ENCODE measurements at regions not wholly inside any gene's neighbourhood (a gene's known extent, or its start where the extent isn't known, plus 50 kb on each side); places are given as distances from the start of the nearest gene placed in this dataset.

- no peak overlapping the region for H3K9ac ChIP-seq (ENCODE audit: low read depth, low read length)
These were observed 335.1 kb downstream of the DUSP6 start for GRCh38 chr12:89016970-89017778.

GRCh38 chr12:89015419-89015818, 336.9 kb downstream of the DUSP6 start:
- Histone ChIP-seq H3K27ac (ENCODE audit: low read depth, low read length) (no peak overlapping the region), H3K9ac (ENCODE audit: low read depth, low read length) (no peak overlapping the region), H3K9me3 (ENCODE audit: control insufficient read depth, insufficient read depth, low read length) (no peaks in the 10 kb centered on the region), H3K27me3 (ENCODE audit: control insufficient read depth, insufficient read depth, low read length) (no peaks in the 10 kb centered on the region), H3K4me1 (ENCODE audit: control insufficient read depth, insufficient read depth, low read length) (0 out of 2 replicates have a peak, but pooled peaks cover 4% of the 10 kb centered on the region), H3K36me3 (ENCODE audit: control insufficient read depth, insufficient read depth, low read length) (no peaks in the 10 kb centered on the region), H3K4me3 (ENCODE audit: low read depth, low read length) (no peak overlapping the region)

More at GRCh38 chr12:89016970-89017778, 335.1 kb downstream of the DUSP6 start:
- no peak overlapping the region for H3K27ac ChIP-seq (ENCODE audit: low read depth, low read length)
- H3K4me3 ChIP-seq (ENCODE audit: low read depth, low read length), result peak overlapping the region; percentile 53
- H3K4me1 ChIP-seq (ENCODE audit: control insufficient read depth, insufficient read depth, low read length), result 0 out of 2 replicates have a peak, but pooled peaks cover 4% of the 10 kb centered on the region
- H3K36me3 ChIP-seq (ENCODE audit: control insufficient read depth, insufficient read depth, low read length), result no peaks in the 10 kb centered on the region
- H3K9me3 ChIP-seq (ENCODE audit: control insufficient read depth, insufficient read depth, low read length), result no peaks in the 10 kb centered on the region
- H3K27me3 ChIP-seq (ENCODE audit: control insufficient read depth, insufficient read depth, low read length), result no peaks in the 10 kb centered on the region

- H3K9ac ChIP-seq (ENCODE audit: low read depth, low read length), result no peak overlapping the region
- H3K27me3 ChIP-seq (ENCODE audit: control insufficient read depth, insufficient read depth, low read length), result no peaks in the 10 kb centered on the region
- H3K9me3 ChIP-seq (ENCODE audit: control insufficient read depth, insufficient read depth, low read length), result no peaks in the 10 kb centered on the region
- H3K27ac ChIP-seq (ENCODE audit: low read depth, low read length), result no peak overlapping the region
- H3K4me3 ChIP-seq (ENCODE audit: low read depth, low read length), result no peak overlapping the region
- peaks cover 6% of the 10 kb centered on the region for H3K4me1 ChIP-seq (ENCODE audit: control insufficient read depth, insufficient read depth, low read length)
- H3K36me3 ChIP-seq (ENCODE audit: control insufficient read depth, insufficient read depth, low read length), result no peaks in the 10 kb centered on the region
These were observed 353.9 kb downstream of the DUSP6 start for GRCh38 chr12:88998421-88998820.

- H3K4me1 ChIP-seq (ENCODE audit: control insufficient read depth, insufficient read depth, low read length), result peaks cover 6% of the 10 kb centered on the region
- H3K9me3 ChIP-seq (ENCODE audit: control insufficient read depth, insufficient read depth, low read length), result no peaks in the 10 kb centered on the region
- H3K9ac ChIP-seq (ENCODE audit: low read depth, low read length), result no peak overlapping the region
- H3K27me3 ChIP-seq (ENCODE audit: control insufficient read depth, insufficient read depth, low read length), result no peaks in the 10 kb centered on the region
- no peak overlapping the region for H3K4me3 ChIP-seq (ENCODE audit: low read depth, low read length)
- H3K36me3 ChIP-seq (ENCODE audit: control insufficient read depth, insufficient read depth, low read length), result no peaks in the 10 kb centered on the region
- H3K27ac ChIP-seq (ENCODE audit: low read depth, low read length), result no peak overlapping the region
These were observed 356.0 kb downstream of the DUSP6 start for GRCh38 chr12:88996200-88996788.

GRCh38 chr12:88994971-88995370, 357.3 kb downstream of the DUSP6 start:
- no peaks in the 10 kb centered on the region for H3K27me3 ChIP-seq (ENCODE audit: control insufficient read depth, insufficient read depth, low read length)
- no peak overlapping the region for H3K9ac ChIP-seq (ENCODE audit: low read depth, low read length)
- no peak overlapping the region for H3K27ac ChIP-seq (ENCODE audit: low read depth, low read length)
- no peak overlapping the region for H3K4me3 ChIP-seq (ENCODE audit: low read depth, low read length)
- no peaks in the 10 kb centered on the region for H3K9me3 ChIP-seq (ENCODE audit: control insufficient read depth, insufficient read depth, low read length)
- no peaks in the 10 kb centered on the region for H3K36me3 ChIP-seq (ENCODE audit: control insufficient read depth, insufficient read depth, low read length)
- H3K4me1 ChIP-seq (ENCODE audit: control insufficient read depth, insufficient read depth, low read length), result peaks cover 6% of the 10 kb centered on the region

GRCh38 chr12:88994537-88994936, 357.8 kb downstream of the DUSP6 start:
- H3K4me3 ChIP-seq (ENCODE audit: low read depth, low read length), result no peak overlapping the region
- H3K9me3 ChIP-seq (ENCODE audit: control insufficient read depth, insufficient read depth, low read length), result no peaks in the 10 kb centered on the region
- no peak overlapping the region for H3K9ac ChIP-seq (ENCODE audit: low read depth, low read length)
- H3K4me1 ChIP-seq (ENCODE audit: control insufficient read depth, insufficient read depth, low read length), result peaks cover 6% of the 10 kb centered on the region
- no peaks in the 10 kb centered on the region for H3K27me3 ChIP-seq (ENCODE audit: control insufficient read depth, insufficient read depth, low read length)
- no peak overlapping the region for H3K27ac ChIP-seq (ENCODE audit: low read depth, low read length)
- no peaks in the 10 kb centered on the region for H3K36me3 ChIP-seq (ENCODE audit: control insufficient read depth, insufficient read depth, low read length)

- Histone ChIP-seq H3K36me3 (ENCODE audit: control insufficient read depth, insufficient read depth, low read length) (no peaks in the 10 kb centered on the region), H3K9me3 (ENCODE audit: control insufficient read depth, insufficient read depth, low read length) (no peaks in the 10 kb centered on the region), H3K27ac (ENCODE audit: low read depth, low read length) (no peak overlapping the region), H3K4me3 (ENCODE audit: low read depth, low read length) (no peak overlapping the region), H3K4me1 (ENCODE audit: control insufficient read depth, insufficient read depth, low read length) (peaks cover 9% of the 10 kb centered on the region), H3K9ac (ENCODE audit: low read depth, low read length) (no peak overlapping the region), H3K27me3 (ENCODE audit: control insufficient read depth, insufficient read depth, low read length) (no peaks in the 10 kb centered on the region)
These were observed 358.6 kb downstream of the DUSP6 start for GRCh38 chr12:88993651-88994050.

GRCh38 chr12:88986056-88986455, 366.2 kb downstream of the DUSP6 start:
- Histone ChIP-seq H3K27ac (ENCODE audit: low read depth, low read length) (no peak overlapping the region), H3K9me3 (ENCODE audit: control insufficient read depth, insufficient read depth, low read length) (no peaks in the 10 kb centered on the region), H3K27me3 (ENCODE audit: control insufficient read depth, insufficient read depth, low read length) (no peaks in the 10 kb centered on the region)

GRCh38 chr12:88985631-88986030, 366.7 kb downstream of the DUSP6 start:
- no peaks in the 10 kb centered on the region for H3K9me3 ChIP-seq (ENCODE audit: control insufficient read depth, insufficient read depth, low read length)
- H3K36me3 ChIP-seq (ENCODE audit: control insufficient read depth, insufficient read depth, low read length), result no peaks in the 10 kb centered on the region

More at GRCh38 chr12:88986056-88986455, 366.2 kb downstream of the DUSP6 start:
- H3K36me3 ChIP-seq (ENCODE audit: control insufficient read depth, insufficient read depth, low read length), result no peaks in the 10 kb centered on the region
- peaks cover 6% of the 10 kb centered on the region for H3K4me1 ChIP-seq (ENCODE audit: control insufficient read depth, insufficient read depth, low read length)
- no peak overlapping the region for H3K9ac ChIP-seq (ENCODE audit: low read depth, low read length)
- H3K4me3 ChIP-seq (ENCODE audit: low read depth, low read length), result no peak overlapping the region

GRCh38 chr12:88985011-88985410, 367.3 kb downstream of the DUSP6 start:
- H3K36me3 ChIP-seq (ENCODE audit: control insufficient read depth, insufficient read depth, low read length), result no peaks in the 10 kb centered on the region
- H3K9ac ChIP-seq (ENCODE audit: low read depth, low read length), result no peak overlapping the region
- H3K27ac ChIP-seq (ENCODE audit: low read depth, low read length), result no peak overlapping the region
- no peak overlapping the region for H3K4me3 ChIP-seq (ENCODE audit: low read depth, low read length)
- H3K9me3 ChIP-seq (ENCODE audit: control insufficient read depth, insufficient read depth, low read length), result no peaks in the 10 kb centered on the region
- peaks cover 6% of the 10 kb centered on the region for H3K4me1 ChIP-seq (ENCODE audit: control insufficient read depth, insufficient read depth, low read length)
- no peaks in the 10 kb centered on the region for H3K27me3 ChIP-seq (ENCODE audit: control insufficient read depth, insufficient read depth, low read length)

More at GRCh38 chr12:88985631-88986030, 366.7 kb downstream of the DUSP6 start:
- H3K4me1 ChIP-seq (ENCODE audit: control insufficient read depth, insufficient read depth, low read length), result peaks cover 6% of the 10 kb centered on the region
- no peak overlapping the region for H3K27ac ChIP-seq (ENCODE audit: low read depth, low read length)
- no peaks in the 10 kb centered on the region for H3K27me3 ChIP-seq (ENCODE audit: control insufficient read depth, insufficient read depth, low read length)
- H3K9ac ChIP-seq (ENCODE audit: low read depth, low read length), result no peak overlapping the region
- H3K4me3 ChIP-seq (ENCODE audit: low read depth, low read length), result no peak overlapping the region

GRCh38 chr12:88982694-88983093, 369.6 kb downstream of the DUSP6 start:
- Histone ChIP-seq H3K36me3 (ENCODE audit: control insufficient read depth, insufficient read depth, low read length) (no peaks in the 10 kb centered on the region), H3K27ac (ENCODE audit: low read depth, low read length) (no peak overlapping the region), H3K4me1 (ENCODE audit: control insufficient read depth, insufficient read depth, low read length) (peaks cover 3% of the 10 kb centered on the region), H3K9me3 (ENCODE audit: control insufficient read depth, insufficient read depth, low read length) (no peaks in the 10 kb centered on the region), H3K4me3 (ENCODE audit: low read depth, low read length) (no peak overlapping the region), H3K27me3 (ENCODE audit: control insufficient read depth, insufficient read depth, low read length) (no peaks in the 10 kb centered on the region), H3K9ac (ENCODE audit: low read depth, low read length) (no peak overlapping the region)
